HG03558 (cell line): ENCODE measurements at regions not wholly inside any gene's neighbourhood (a gene's known extent, or its start where the extent isn't known, plus 50 kb on each side); places are given as distances from the start of the nearest gene placed in this dataset.
"Not testable (repeated sequence)": the region's sequence is repeated elsewhere in the genome, so short reads cannot be mapped to it uniquely, and the experiment has no call there.

Experiments used
- ATAC-seq: cut with Tn5 transposase; IDR thresholded peaks from one replicate; pipeline ENCODE4 v1.9.1; 2021; ENCODE audit warnings: moderate number of reproducible peaks; ENCODE audit not compliant: unreplicated experiment; ENCODE audit errors: extremely low read depth

GRCh38 chr15:39508536-39508935 lies 72.3 kb upstream of the THBS1 start:
- ATAC-seq = no peak

GRCh38 chr15:39510001-39510701 lies 70.7 kb upstream of the THBS1 start:
- no peak for ATAC-seq

- ATAC-seq = no peak
Measured at GRCh38 chr15:39511000-39511915, 69.6 kb upstream of the THBS1 start.

GRCh38 chr15:39511916-39512260 lies 69.0 kb upstream of the THBS1 start:
- no peak for ATAC-seq

DNA sequence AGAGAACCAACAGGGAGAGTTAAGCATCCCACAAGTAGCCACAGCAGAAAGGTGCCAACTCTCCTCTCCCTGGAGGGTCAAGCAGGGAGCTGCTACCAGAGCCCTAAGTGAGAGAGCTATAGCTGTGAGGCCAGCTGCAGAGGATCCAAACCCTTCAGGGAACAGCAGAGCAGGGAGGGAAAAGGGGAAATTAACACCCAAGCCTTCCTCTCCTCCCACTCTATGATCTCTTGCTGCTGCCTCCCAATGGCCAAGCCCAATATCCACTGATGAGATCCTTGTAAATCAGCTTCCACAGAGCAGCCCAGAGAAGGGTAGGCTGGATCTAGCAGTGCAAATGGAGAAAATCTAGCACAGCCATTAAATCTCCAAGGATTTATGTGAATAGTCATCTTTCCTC lies 68.2 kb upstream of the THBS1 start:
- ATAC-seq = no peak

- no peak for ATAC-seq
Measured at GRCh38 chr15:39513936-39514335, 66.9 kb upstream of the THBS1 start.

- no peak for ATAC-seq
Measured at GRCh38 chr15:39514933-39515332, 65.9 kb upstream of the THBS1 start.

DNA sequence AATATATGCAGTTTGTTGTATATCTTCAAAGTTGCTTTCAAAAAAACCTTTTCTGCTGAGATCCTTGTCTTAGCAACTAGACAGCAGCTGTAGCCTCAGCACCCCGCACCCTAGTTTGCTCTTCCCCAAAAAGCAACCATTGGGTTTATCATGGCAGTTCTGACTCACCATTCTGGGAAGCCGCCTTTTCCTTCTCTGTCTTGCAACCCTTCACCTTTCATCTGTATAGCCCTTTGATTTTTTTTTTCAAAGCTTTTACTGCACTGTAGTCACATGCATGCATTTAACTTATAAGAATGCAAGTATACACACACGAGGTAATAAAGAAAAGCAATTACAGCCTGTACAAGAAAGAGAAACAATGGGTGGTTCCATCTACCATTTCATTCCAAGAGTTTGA lies 65.1 kb upstream of the THBS1 start:
- no peak for ATAC-seq

- ATAC-seq = no peak
Measured at GRCh38 chr15:39517122-39517855, 63.6 kb upstream of the THBS1 start.

DNA sequence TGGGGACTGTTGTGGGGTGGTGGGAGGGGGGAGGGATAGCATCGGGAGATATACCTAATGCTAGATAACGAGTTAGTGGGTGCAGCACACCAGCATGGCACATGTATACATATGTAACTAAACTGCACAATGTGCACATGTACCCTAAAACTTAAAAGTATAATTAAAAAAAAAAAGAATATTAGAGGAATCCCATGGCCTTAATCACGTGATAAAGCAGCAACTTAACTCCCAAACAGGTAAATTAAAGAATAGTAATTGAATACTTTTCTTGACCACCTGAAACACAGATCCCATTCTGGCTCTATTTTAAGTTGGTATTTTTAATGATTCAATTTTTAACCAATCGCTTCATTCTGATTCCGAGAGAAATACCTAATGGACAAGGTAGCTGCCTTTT lies 56.9 kb upstream of the THBS1 start:
- not testable (repeated sequence) for ATAC-seq

DNA sequence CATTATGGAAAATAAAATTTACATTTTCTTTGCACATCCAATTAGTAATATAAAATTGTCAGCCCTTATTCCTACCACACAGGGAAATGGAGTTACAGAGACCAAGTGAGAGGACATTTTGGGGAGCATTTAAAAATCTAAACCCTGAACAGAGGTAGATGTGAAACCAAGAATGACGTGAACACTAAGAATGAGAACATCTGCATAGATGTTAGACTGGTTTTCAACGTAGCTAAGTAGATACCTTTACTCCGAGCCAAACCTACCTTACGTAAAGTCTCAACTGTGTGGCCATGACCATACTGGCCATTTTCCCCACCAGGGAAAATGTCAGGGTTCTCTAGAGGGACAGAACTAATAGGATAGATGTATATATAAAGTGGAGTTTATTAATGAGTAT lies 51.4 kb upstream of the THBS1 start:
- no peak for ATAC-seq

GRCh38 chr15:39530480-39531342 lies 50.2 kb upstream of the THBS1 start:
- no peak for ATAC-seq
